K562 (cell line): ENCODE measurements at regions not wholly inside any gene's neighbourhood (a gene's known extent, or its start where the extent isn't known, plus 50 kb on each side); places are given as distances from the start of the nearest gene placed in this dataset.

ENCODE experiments used
- ATAC-seq: fragments of 200-7000 bp; cut with Tn5 transposase; 3 replicates; pipeline ENCODE4 v1.9.1; 2020; ENCODE audit warnings: moderate library complexity
- BruUV-seq: library from RNA; stranded (reverse); fragments of 400-500 nt; replicated peaks from 2 replicates; lab custom pipeline; 2021; lab: Mats Ljungman, UMichigan
- CTCF ChIA-PET: fragments of 300-600 bp; formaldehyde crosslinking; extraction: SDS; loops from one replicate; lab custom pipeline; 2021; ENCODE audit warnings: low intra/inter-chr PET ratio; lab: Yijun Ruan, JAX
- POLR2A ChIA-PET: fragments of 300-600, 350-650 bp; sonication (Branson Sonifier 250); formaldehyde crosslinking; extraction: SDS; loops from one replicate; lab custom pipeline; 2021; ENCODE audit warnings: antibody characterized with exemption, inconsistent platforms; lab: Yijun Ruan, JAX
- DNase-seq, 4 experiments: peaks; one replicate each; pipeline versions ENCODE4 v3.0.0 to v3.0.0-alpha.2; 2011 to 2018; ENCODE audit warnings: low spot score in 3 of 4, mixed read lengths in 3 of 4; ENCODE audit errors: extremely low read depth in 1 of 4
- FAIRE-seq: peaks from 2 replicates; lab custom pipeline; 2011; peaks lifted over from hg19 to GRCh38; lab: Jason Lieb, UNC
- H2AFZ ChIP-seq: 2 replicates; pipeline ENCODE4 v1.6.0; 2011; ENCODE audit warnings: low read depth, low read length, control low read depth, inconsistent platforms
- H3K27ac ChIP-seq: fragments of 200-600 bp; 3 replicates; pipeline ENCODE4 v1.8.0; 2011; ENCODE audit warnings: low read depth, mild to moderate bottlenecking, control low read depth, inconsistent platforms, low read length, moderate library complexity, mixed read lengths; ENCODE audit errors: extremely low read depth
- H3K27me3 ChIP-seq, 2 experiments: fragments of 300-600 bp in 1 of 2; 2 replicates in 1 of 2; 3 replicates in 1 of 2; pipeline versions ENCODE4 v1.6.0 to v1.8.0; 2011; ENCODE audit warnings: inconsistent platforms in 2 of 2, low read length in 2 of 2, mild to moderate bottlenecking in 1 of 2, mixed read lengths in 1 of 2, moderate library complexity in 1 of 2; ENCODE audit not compliant: control insufficient read depth in 2 of 2, insufficient read depth in 2 of 2
- H3K36me3 ChIP-seq: fragments of 300-600 bp; 3 replicates; pipeline ENCODE4 v1.8.0; 2011; ENCODE audit warnings: mild to moderate bottlenecking, low read length, inconsistent platforms; ENCODE audit not compliant: control insufficient read depth, insufficient read depth
- H3K4me1 ChIP-seq, 2 experiments: fragments of 200-600 bp in 1 of 2; replicated peaks in 1 of 2; 2 replicates in 1 of 2; 3 replicates in 1 of 2; pipeline versions ENCODE4 v1.5.1 to v1.8.0; 2011; ENCODE audit warnings: inconsistent platforms in 2 of 2, low read length in 2 of 2, mild to moderate bottlenecking in 1 of 2, mixed read lengths in 1 of 2, moderate library complexity in 1 of 2; ENCODE audit not compliant: control insufficient read depth in 2 of 2, insufficient read depth in 2 of 2
- H3K4me2 ChIP-seq: 2 replicates; pipeline ENCODE4 v1.6.1; 2011; ENCODE audit warnings: low read length, control low read depth, inconsistent platforms, mixed read lengths; ENCODE audit not compliant: insufficient read depth
- H3K4me3 ChIP-seq: fragments of 200-600 bp; sonication (generic), shearing (Covaris generic); 2 replicates; pipeline ENCODE4 v1.5.1; 2016; ENCODE audit warnings: control low read depth, inconsistent platforms
- H3K79me2 ChIP-seq: fragments of 200-600 bp; 3 replicates; pipeline ENCODE4 v1.8.0; 2011; ENCODE audit warnings: low read length, inconsistent platforms; ENCODE audit not compliant: control insufficient read depth, insufficient read depth
- H3K9ac ChIP-seq, 2 experiments: 2 replicates each; pipeline versions ENCODE4 v1.6.0 to v1.6.1; 2011; ENCODE audit warnings: low read depth in 2 of 2, low read length in 2 of 2, control low read depth in 1 of 2, inconsistent platforms in 1 of 2, mild to moderate bottlenecking in 1 of 2, mixed read lengths in 1 of 2; ENCODE audit not compliant: insufficient read depth in 1 of 2
- H3K9me1 ChIP-seq: one replicate; pipeline ENCODE4 v1.6.0; 2011; ENCODE audit warnings: inconsistent platforms, mild to moderate bottlenecking, low read length, moderate library complexity; ENCODE audit not compliant: control insufficient read depth, insufficient read depth
- H3K9me3 ChIP-seq: replicated peaks from 2 replicates; pipeline ENCODE4 v1.5.1; 2011; ENCODE audit warnings: low read depth, low read length, inconsistent platforms; ENCODE audit not compliant: control insufficient read depth, insufficient read depth
- H4K20me1 ChIP-seq: replicated peaks from 2 replicates; pipeline ENCODE4 v1.6.1; 2011; ENCODE audit warnings: low read length, inconsistent platforms, mixed read lengths; ENCODE audit not compliant: control insufficient read depth, insufficient read depth
- AFF1 ChIP-seq, 2 experiments: fragments of 450-650 bp; IDR thresholded peaks; 2 replicates each; pipeline ENCODE4 v1.6.1; 2018; ENCODE audit warnings: mild to moderate bottlenecking in 2 of 2, low read depth in 1 of 2; ENCODE audit not compliant: partially characterized antibody in 2 of 2
- CBFA2T3 ChIP-seq: fragments of 450-650 bp; IDR thresholded peaks from 2 replicates; pipeline ENCODE4 v1.6.1; 2017
- CHD4 ChIP-seq: fragments of 200-600 bp; sonication (generic); IDR thresholded peaks from 3 replicates; pipeline ENCODE4 v1.6.1; 2012; ENCODE audit warnings: low read depth, mild to moderate bottlenecking, mixed read lengths, low read length, inconsistent platforms; ENCODE audit not compliant: insufficient read depth, insufficient replicate concordance, poor library complexity, severe bottlenecking
- ETS1 ChIP-seq: conservative IDR thresholded peaks from 2 replicates; pipeline ENCODE4 v1.6.1; 2011; ENCODE audit warnings: low read depth, mild to moderate bottlenecking, low read length; ENCODE audit not compliant: control insufficient read depth
- HOMEZ ChIP-seq: fragments of 250-450 bp; sonication (Bioruptor Pico); IDR thresholded peaks from 2 replicates; pipeline ENCODE4 v1.4.0; 2020; ENCODE audit warnings: mild to moderate bottlenecking, moderate library complexity
- KDM1A ChIP-seq, 2 experiments: fragments of 450-650 bp; IDR thresholded peaks; 2 replicates each; pipeline ENCODE4 v1.6.1; 2016; ENCODE audit warnings: mild to moderate bottlenecking in 2 of 2
- LARP7 ChIP-seq: fragments of 450-650 bp; IDR thresholded peaks from 2 replicates; pipeline ENCODE4 v1.6.1; 2016
- POLR2B ChIP-seq: fragments of 450-650 bp; IDR thresholded peaks from 2 replicates; pipeline ENCODE4 v1.6.1; 2018; ENCODE audit warnings: low read depth; ENCODE audit not compliant: partially characterized antibody
- PTRF ChIP-seq: fragments of 450-650 bp; IDR thresholded peaks from 2 replicates; pipeline ENCODE4 v1.6.1; 2016; ENCODE audit warnings: mild to moderate bottlenecking, missing genetic modification characterization, missing compliant biosample characterization
- SRF ChIP-seq, 2 experiments: fragments of 250-450, 450-650 bp in 1 of 2; sonication (Bioruptor Pico) in 1 of 2; sonication (generic) in 1 of 2; formaldehyde crosslinking; IDR thresholded peaks; 2 replicates each; pipeline versions ENCODE4 v1.5.0 to v1.5.1; 2020 to 2022; ENCODE audit warnings: mild to moderate bottlenecking in 1 of 2, missing genetic modification reagents in 1 of 2
- TSC22D4 ChIP-seq: fragments of 450-650 bp; IDR thresholded peaks from 2 replicates; pipeline ENCODE4 v1.6.1; 2016; ENCODE audit warnings: missing genetic modification characterization, missing biosample characterization, control low read depth
- ZNF280A ChIP-seq: fragments of 450-650 bp; IDR thresholded peaks from 2 replicates; pipeline ENCODE4 v1.6.1; 2018; ENCODE audit warnings: mild to moderate bottlenecking, low read depth; ENCODE audit not compliant: partially characterized antibody
- WGBS: fragments of 100-300 bp; shearing (Covaris generic); methylation state at CpG from one replicate; pipeline ENCODE4 v1.1.6; 2016; ENCODE audit warnings: low coverage, mixed read lengths; ENCODE audit not compliant: insufficient coverage; ENCODE audit errors: missing lambda C conversion rate; 5-methylcytosine and 5-hydroxymethylcytosine counted together
- in situ Hi-C: fragments of 300-500 bp; cut with MboI; formaldehyde crosslinking; loops from 4 replicates; pipeline ENCODE4 v1.15.0; 2018; ENCODE audit warnings: inconsistent platforms, mixed read lengths
- intact Hi-C: fragments of 100-400 bp; cut with micrococcal nuclease; formaldehyde crosslinking; loops from 2 replicates; pipeline ENCODE4 v1.14.2; 2022

GRCh38 chr4:136558940-136559494 lies 973.3 kb downstream of the PCDH18 start (continued):
- TF ChIP-seq HOMEZ (CRISPR knock-in tag): no peak

GRCh38 chr4:136557396-136557795 lies 974.9 kb downstream of the PCDH18 start:
- H3K79me2 ChIP-seq: no peaks in the 10 kb centered on the region
- no peaks in the 10 kb centered on the region for H3K27me3 ChIP-seq
- WGBS: 0% methylated on average over 4 of the region's 4 CpGs
- in situ Hi-C loops: no loop called here
- H3K9me3 ChIP-seq: no peaks in the 10 kb centered on the region
- intact Hi-C loops: no loop called here
- no peak overlapping the region for H3K27ac ChIP-seq
- H2AFZ ChIP-seq: no peak overlapping the region
- H3K9me1 ChIP-seq: no peaks in the 10 kb centered on the region
- H4K20me1 ChIP-seq: no peaks in the 10 kb centered on the region
- no peaks in the 10 kb centered on the region for H3K36me3 ChIP-seq
- CTCF ChIA-PET: no interaction called here
- POLR2A ChIA-PET: no interaction called here
- TF ChIP-seq CHD4 (no peak), LARP7 (no peak), AFF1 (IDR thresholded peaks at IDR 0.05; ENCODE audit: low read depth in 1 of 2, partially characterized antibody in 2 of 2) (no peak), PTRF (no peak), POLR2B (no peak), CBFA2T3 (no peak), ETS1 (no peak), SRF (CRISPR knock-in tag; IDR thresholded peaks at IDR 0.05) (no peak), KDM1A (IDR thresholded peaks at IDR 0.05) (no peak), TSC22D4 (tag) (no peak), ZNF280A (no peak)
- TF ChIP-seq, all 486 proteins: peak for 0
- Histone ChIP-seq H3K9ac (no peak overlapping the region), H3K4me2 (no peak overlapping the region), H3K4me3 (no peak overlapping the region), H3K4me1 (no peaks in the 10 kb centered on the region)
- no peak for DNase-seq
- BruUV-seq: no TSS peak
- no peak for ATAC-seq
- no peak for FAIRE-seq
